ENCODE measurements at regions not wholly inside any gene's neighbourhood (a gene's known extent, or its start where the extent isn't known, plus 50 kb on each side); places are given as distances from the start of the nearest gene placed in this dataset.
A peak's percentile ranks its signal among the peaks of the same experiment; 100 is the strongest.

- no peak for DNase-seq
Measured at GRCh38 chr4:163582703-163583102, 88.2 kb downstream of the TMA16 start.

GRCh38 chr4:163587867-163588266 is 93.4 kb downstream of the TMA16 start:
- no peak for DNase-seq

GRCh38 chr4:163588532-163588931 is 94.0 kb downstream of the TMA16 start:
- peak; percentile 23 for DNase-seq

- DNase-seq: no peak
Measured at GRCh38 chr4:163590103-163590502, 95.6 kb downstream of the TMA16 start.

GRCh38 chr4:163590619-163591264 is 96.3 kb downstream of the TMA16 start:
- no peak for DNase-seq

- DNase-seq: peak; percentile 0
Measured at GRCh38 chr4:163591614-163592020, 97.1 kb downstream of the TMA16 start.

GRCh38 chr4:163592212-163592611 is 97.7 kb downstream of the TMA16 start:
- DNase-seq: no peak

- DNase-seq: no peak
Measured at GRCh38 chr4:163595580-163595979, 101.1 kb downstream of the TMA16 start.

GRCh38 chr4:163598028-163598427 is 103.5 kb downstream of the TMA16 start:
- DNase-seq: no peak

- no peak for DNase-seq
Measured at GRCh38 chr4:163598489-163598888, 104.0 kb downstream of the TMA16 start.

- no peak for DNase-seq
Measured at GRCh38 chr4:163600727-163601126, 106.2 kb downstream of the TMA16 start.

GRCh38 chr4:163603257-163603656 is 108.8 kb downstream of the TMA16 start:
- no peak for DNase-seq

GRCh38 chr4:163606896-163607691 is 112.6 kb downstream of the TMA16 start:
- DNase-seq: no peak

GRCh38 chr4:163609019-163609418 is 114.5 kb downstream of the TMA16 start:
- DNase-seq: no peak

- no peak for DNase-seq
Measured at GRCh38 chr4:163610648-163611047, 116.2 kb downstream of the TMA16 start.

- no peak for DNase-seq
Measured at GRCh38 chr4:163611182-163611581, 116.7 kb downstream of the TMA16 start.

GRCh38 chr4:163611784-163612445 is 117.4 kb downstream of the TMA16 start:
- no peak for DNase-seq

GRCh38 chr4:163612762-163613161 is 118.3 kb downstream of the TMA16 start:
- no peak for DNase-seq

GRCh38 chr4:163613383-163613782 is 118.9 kb downstream of the TMA16 start:
- no peak for DNase-seq

GRCh38 chr4:163614866-163615265 is 120.4 kb downstream of the TMA16 start:
- no peak for DNase-seq

- DNase-seq: no peak
Measured at GRCh38 chr4:163618845-163619244, 124.4 kb downstream of the TMA16 start.

- no peak for DNase-seq
Measured at GRCh38 chr4:163620738-163621137, 126.2 kb downstream of the TMA16 start.

GRCh38 chr4:163621821-163622220 is 127.3 kb downstream of the TMA16 start:
- no peak for DNase-seq

All from NCI-H774 (cell line).